ENCODE measurements at regions not wholly inside any gene's neighbourhood (a gene's known extent, or its start where the extent isn't known, plus 50 kb on each side); places are given as distances from the start of the nearest gene placed in this dataset.
"Not testable (repeated sequence)": the region's sequence is repeated elsewhere in the genome, so short reads cannot be mapped to it uniquely, and the experiment has no call there.

DNA sequence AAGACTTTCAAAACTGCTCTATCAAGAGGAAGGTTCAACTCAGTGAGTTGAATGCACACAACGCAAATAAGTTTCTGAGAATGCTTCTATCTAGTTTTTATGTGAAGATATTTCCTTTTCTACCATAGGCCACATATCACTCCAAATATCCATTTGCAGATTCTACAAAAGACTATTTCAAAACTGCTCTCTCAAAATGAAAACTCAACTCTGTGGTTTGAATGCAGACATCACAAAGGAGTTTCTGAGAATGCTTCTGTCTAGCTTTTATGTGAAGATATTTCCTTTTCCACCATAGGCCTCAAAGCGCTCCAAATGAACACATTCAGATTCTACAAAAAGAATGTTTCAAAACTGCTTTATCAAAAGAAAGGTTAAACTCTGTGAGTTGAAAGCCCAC, 1093.1 kb upstream of the DEFB115 start:
- H3K27me3 ChIP-seq (ENCODE audit: control insufficient read depth in 2 of 2, insufficient read depth in 2 of 2, low read length in 2 of 2); H3K4me3 ChIP-seq (ENCODE audit: low read length); H3K9me3 ChIP-seq (ENCODE audit: control insufficient read depth in 2 of 3, low read length in 3 of 3); CTCF ChIA-PET; H3K36me3 ChIP-seq (ENCODE audit: control insufficient read depth in 2 of 3, insufficient read depth in 3 of 3, low read length in 3 of 3); intact Hi-C loops (cut with micrococcal nuclease); ATAC-seq; H3K4me1 ChIP-seq (ENCODE audit: control insufficient read depth in 2 of 2, insufficient read depth in 2 of 2, low read length in 2 of 2); H3K27me3 Mint-ChIP-seq: not testable (repeated sequence)
- Mint-ChIP-seq H3K27ac (peak overlapping the region in 7 of 9 donors; percentile 47 to 96 (median 85)), H3K4me1 (peaks cover 0 to 60% (median 15%) of the 10 kb centered on the region in 7 donors), H3K9me3 (peaks cover 0 to 40% (median 11%) of the 10 kb centered on the region in 11 donors), H3K36me3 (peaks cover 0 to 67% (median 4%) of the 10 kb centered on the region in 5 donors), H3K4me3 (peak overlapping the region in 5 of 10 donors; percentile 44 to 57 (median 47))
- peak in 3 of 9 donors; percentile 14 to 38 (median 16) for DNase-seq
- POLR2A ChIA-PET = interaction anchor here (0.7 kb wide), 1 partner anchor 103 kb away, joined by 3 read pairs; no protein-coding TSS in a partner anchor
- peak overlapping the region; percentile 33 for H3K27ac ChIP-seq (ENCODE audit: low read depth, low read length)

DNA sequence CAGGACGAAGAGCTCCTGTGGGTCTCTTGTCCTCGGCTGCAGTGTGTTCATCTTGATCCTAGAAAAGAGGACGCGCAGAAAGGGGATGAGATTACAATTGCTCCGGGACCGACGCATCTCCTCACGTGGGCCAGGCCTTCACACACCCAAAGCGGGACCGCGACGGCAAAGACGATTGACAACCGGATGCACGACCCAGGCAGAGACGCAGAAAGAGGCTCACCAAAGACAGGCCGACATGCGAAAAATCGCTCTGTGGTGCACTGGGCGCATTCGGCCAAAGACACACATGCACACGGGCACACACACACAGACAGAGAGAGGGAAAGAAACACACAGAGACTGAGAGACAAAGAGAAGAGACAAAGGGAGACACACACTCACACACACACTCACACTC, 1089.9 kb upstream of the DEFB115 start:
- intact Hi-C loops (cut with micrococcal nuclease) = no loop called here
- Histone ChIP-seq H3K9me3 (ENCODE audit: control insufficient read depth in 2 of 3, low read length in 3 of 3) (no peaks in the 10 kb centered on the region), H3K27ac (ENCODE audit: low read depth, low read length) (no peak overlapping the region), H3K4me1 (ENCODE audit: control insufficient read depth in 2 of 2, insufficient read depth in 2 of 2, low read length in 2 of 2) (no peaks in the 10 kb centered on the region), H3K27me3 (ENCODE audit: control insufficient read depth in 2 of 2, insufficient read depth in 2 of 2, low read length in 2 of 2) (no peaks in the 10 kb centered on the region), H3K4me3 (ENCODE audit: low read length) (no peak overlapping the region), H3K36me3 (ENCODE audit: control insufficient read depth in 2 of 3, insufficient read depth in 3 of 3, low read length in 3 of 3) (no peaks in the 10 kb centered on the region)
- Mint-ChIP-seq H3K27ac (peak overlapping the region in 3 of 9 donors; percentile 6 to 70 (median 55)), H3K4me3 (peak overlapping the region in 4 of 10 donors; percentile 13 to 64 (median 40)), H3K9me3 (peaks cover 0 to 36% (median 11%) of the 10 kb centered on the region in 11 donors), H3K4me1 (peaks cover 0 to 39% (median 15%) of the 10 kb centered on the region in 7 donors), H3K36me3 (peaks cover 0 to 55% (median 4%) of the 10 kb centered on the region in 5 donors), H3K27me3 (no peaks in the 10 kb centered on the region)
- POLR2A ChIA-PET = no interaction called here
- DNase-seq (no peak), ATAC-seq (no peak)
- CTCF ChIA-PET = no interaction called here

DNA sequence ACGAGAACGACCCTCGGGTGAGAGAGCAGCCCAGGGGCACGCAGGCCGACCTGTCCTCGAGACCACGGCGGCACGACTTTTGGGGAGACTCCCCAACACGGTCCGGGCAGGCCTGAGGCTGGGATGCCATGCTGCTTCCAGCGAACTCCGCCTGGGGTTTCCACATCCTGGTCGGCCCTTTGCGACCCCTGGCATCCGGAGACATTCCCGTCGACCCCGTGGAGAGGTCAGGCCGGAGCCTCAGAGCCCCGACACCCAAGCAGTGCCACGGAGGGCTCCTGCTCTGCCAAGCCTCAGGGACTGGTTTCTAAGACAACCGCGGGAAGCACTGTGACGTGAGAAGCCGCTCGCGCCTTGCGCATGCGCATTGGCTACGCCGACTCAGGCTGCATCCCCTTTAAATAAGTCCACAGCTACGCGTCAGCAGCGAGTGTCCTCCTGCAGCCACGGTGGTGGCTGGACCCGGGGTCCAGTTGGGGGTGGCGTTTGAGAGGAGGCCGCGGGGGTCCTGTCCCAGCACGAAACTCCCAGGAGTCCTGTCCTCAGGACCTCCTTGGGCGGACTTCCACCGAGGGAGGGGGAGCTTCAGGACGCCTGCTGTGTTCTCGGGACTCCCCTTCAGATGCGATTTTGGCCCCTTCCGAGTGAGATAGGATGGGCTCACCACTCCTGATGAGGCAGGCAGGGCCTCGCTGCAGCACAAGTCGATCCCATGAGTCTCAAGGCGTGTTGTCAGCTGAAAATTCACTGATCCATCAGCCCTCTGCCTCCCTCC, 1089.3 kb upstream of the DEFB115 start:
- ATAC-seq = no peak

DNA sequence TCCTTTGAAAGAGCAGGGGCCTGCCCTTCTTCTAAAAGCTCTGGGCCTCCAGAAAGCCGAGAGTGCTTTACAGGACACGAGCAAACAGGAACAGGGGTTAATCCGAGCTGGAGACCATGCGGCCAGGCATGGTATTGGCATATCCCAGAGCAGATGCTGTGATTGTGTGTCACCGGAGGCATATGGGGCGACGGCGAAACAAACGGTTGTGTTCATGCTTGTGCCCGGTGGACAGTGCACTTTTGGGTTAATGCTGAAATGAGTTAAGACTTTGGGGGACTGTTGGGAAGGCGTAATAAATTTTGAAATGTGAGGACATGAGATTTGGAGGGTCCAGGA, 1088.7 kb upstream of the DEFB115 start:
- Histone ChIP-seq H3K9me3 (ENCODE audit: control insufficient read depth in 2 of 3, low read length in 3 of 3) (no peaks in the 10 kb centered on the region), H3K27ac (ENCODE audit: low read depth, low read length) (no peak overlapping the region), H3K4me1 (ENCODE audit: control insufficient read depth in 2 of 2, insufficient read depth in 2 of 2, low read length in 2 of 2) (no peaks in the 10 kb centered on the region), H3K4me3 (ENCODE audit: low read length) (no peak overlapping the region), H3K27me3 (ENCODE audit: control insufficient read depth in 2 of 2, insufficient read depth in 2 of 2, low read length in 2 of 2) (no peaks in the 10 kb centered on the region), H3K36me3 (ENCODE audit: control insufficient read depth in 2 of 3, insufficient read depth in 3 of 3, low read length in 3 of 3) (no peaks in the 10 kb centered on the region)
- DNase-seq (no peak), ATAC-seq (no peak)
- no peaks in the 10 kb centered on the region for H3K27me3 Mint-ChIP-seq
- intact Hi-C loops (cut with micrococcal nuclease) = no loop called here
- CTCF ChIA-PET = no interaction called here
- H3K4me3 Mint-ChIP-seq = no peak overlapping the region
- H3K27ac Mint-ChIP-seq = no peak overlapping the region
- H3K9me3 Mint-ChIP-seq = peaks cover 0 to 39% (median 11%) of the 10 kb centered on the region in 11 donors
- H3K4me1 Mint-ChIP-seq = peaks cover 0 to 31% (median 15%) of the 10 kb centered on the region in 7 donors
- H3K36me3 Mint-ChIP-seq = peaks cover 0 to 45% (median 4%) of the 10 kb centered on the region in 5 donors
- POLR2A ChIA-PET = no interaction called here

More for the DNA sequence above, 1089.3 kb upstream of the DEFB115 start:
- no peaks in the 10 kb centered on the region for H3K27me3 ChIP-seq (ENCODE audit: control insufficient read depth in 2 of 2, insufficient read depth in 2 of 2, low read length in 2 of 2)
- Mint-ChIP-seq H3K36me3 (peaks cover 0 to 50% (median 4%) of the 10 kb centered on the region in 5 donors), H3K9me3 (peaks cover 0 to 36% (median 11%) of the 10 kb centered on the region in 11 donors), H3K4me3 (peak overlapping the region in 3 of 10 donors; percentile 14 to 33 (median 21)), H3K4me1 (peaks cover 0 to 32% (median 15%) of the 10 kb centered on the region in 7 donors), H3K27me3 (no peaks in the 10 kb centered on the region), H3K27ac (peak overlapping the region in 2 of 9 donors; percentile 6 to 55)
- DNase-seq = peak in 4 of 9 donors; percentile 5 to 26 (median 21)
- H3K27ac ChIP-seq (ENCODE audit: low read depth, low read length) = no peak overlapping the region
- H3K4me3 ChIP-seq (ENCODE audit: low read length) = no peak overlapping the region
- no peaks in the 10 kb centered on the region for H3K4me1 ChIP-seq (ENCODE audit: control insufficient read depth in 2 of 2, insufficient read depth in 2 of 2, low read length in 2 of 2)
- ChIA-PET POLR2A (no interaction called here), CTCF (no interaction called here)
- intact Hi-C loops (cut with micrococcal nuclease) = no loop called here
- no peaks in the 10 kb centered on the region for H3K9me3 ChIP-seq (ENCODE audit: control insufficient read depth in 2 of 3, low read length in 3 of 3)
- H3K36me3 ChIP-seq (ENCODE audit: control insufficient read depth in 2 of 3, insufficient read depth in 3 of 3, low read length in 3 of 3) = no peaks in the 10 kb centered on the region

DNA sequence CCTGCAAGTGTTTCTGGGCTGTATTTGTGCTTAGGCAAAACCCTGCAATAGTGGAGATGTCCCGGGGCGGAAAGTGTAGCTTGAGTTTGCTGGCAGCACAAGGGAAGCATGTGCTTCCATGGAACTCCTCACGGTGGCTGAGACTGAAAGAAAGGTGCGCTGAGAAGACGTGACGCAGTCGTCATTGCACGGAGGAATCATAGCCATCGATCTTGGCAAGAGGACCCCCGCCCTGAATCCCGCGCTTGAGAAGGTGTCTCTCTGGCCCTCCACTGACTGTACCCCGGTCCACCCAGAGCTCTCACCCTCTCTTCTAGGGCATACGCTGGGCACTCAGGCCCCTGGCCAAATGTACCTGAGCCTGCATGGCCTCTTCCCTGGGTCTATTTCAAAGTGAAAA, 1081.8 kb upstream of the DEFB115 start:
- peaks cover 0 to 4% (median 2%) of the 10 kb centered on the region in 7 donors for H3K4me1 Mint-ChIP-seq
- H3K36me3 Mint-ChIP-seq = peaks cover 0 to 3% (median 0%) of the 10 kb centered on the region in 5 donors

DNA sequence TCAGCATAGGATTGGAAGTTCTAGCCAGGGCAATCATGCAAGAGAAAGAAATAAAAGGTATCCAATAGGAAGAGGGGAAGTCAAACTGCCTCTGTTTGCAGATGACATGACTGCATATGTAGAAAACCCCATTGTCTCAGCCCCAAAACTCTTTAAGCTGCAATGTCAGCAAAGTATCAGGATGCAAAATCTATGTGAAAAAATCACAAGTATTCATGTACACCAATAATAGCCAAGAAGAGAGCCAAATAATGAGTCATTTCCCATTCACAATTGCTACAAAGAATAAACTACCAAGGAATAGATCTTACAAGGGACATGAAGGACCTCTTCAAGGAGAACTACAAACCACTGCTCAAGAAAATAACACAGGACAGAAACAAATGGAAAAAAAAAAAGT, 1074.3 kb upstream of the DEFB115 start:
- DNase-seq; intact Hi-C loops (cut with micrococcal nuclease); H3K9me3 ChIP-seq (ENCODE audit: control insufficient read depth in 2 of 3, low read length in 3 of 3); POLR2A ChIA-PET; H3K36me3 Mint-ChIP-seq; H3K4me3 ChIP-seq (ENCODE audit: low read length); CTCF ChIA-PET; H3K4me1 Mint-ChIP-seq; H3K4me1 ChIP-seq (ENCODE audit: control insufficient read depth in 2 of 2, insufficient read depth in 2 of 2, low read length in 2 of 2); H3K36me3 ChIP-seq (ENCODE audit: control insufficient read depth in 2 of 3, insufficient read depth in 3 of 3, low read length in 3 of 3); H3K27ac Mint-ChIP-seq; ATAC-seq; H3K27me3 Mint-ChIP-seq; H3K27ac ChIP-seq (ENCODE audit: low read depth, low read length); H3K4me3 Mint-ChIP-seq; H3K27me3 ChIP-seq (ENCODE audit: control insufficient read depth in 2 of 2, insufficient read depth in 2 of 2, low read length in 2 of 2): not testable (repeated sequence)
- H3K9me3 Mint-ChIP-seq = peaks cover 0 to 26% (median 7%) of the 10 kb centered on the region in 11 donors

More for the DNA sequence above, 1081.8 kb upstream of the DEFB115 start:
- POLR2A ChIA-PET = no interaction called here
- no peak for ATAC-seq
- H3K9me3 ChIP-seq (ENCODE audit: control insufficient read depth in 2 of 3, low read length in 3 of 3) = no peaks in the 10 kb centered on the region
- CTCF ChIA-PET = no interaction called here
- H3K27ac ChIP-seq (ENCODE audit: low read depth, low read length) = no peak overlapping the region
- H3K36me3 ChIP-seq (ENCODE audit: control insufficient read depth in 2 of 3, insufficient read depth in 3 of 3, low read length in 3 of 3) = no peaks in the 10 kb centered on the region
- Mint-ChIP-seq H3K9me3 (peaks cover 0 to 28% (median 5%) of the 10 kb centered on the region in 11 donors), H3K27ac (no peak overlapping the region), H3K4me3 (no peak overlapping the region), H3K27me3 (no peaks in the 10 kb centered on the region)
- intact Hi-C loops (cut with micrococcal nuclease) = no loop called here
- no peaks in the 10 kb centered on the region for H3K27me3 ChIP-seq (ENCODE audit: control insufficient read depth in 2 of 2, insufficient read depth in 2 of 2, low read length in 2 of 2)
- H3K4me1 ChIP-seq (ENCODE audit: control insufficient read depth in 2 of 2, insufficient read depth in 2 of 2, low read length in 2 of 2) = no peaks in the 10 kb centered on the region
- H3K4me3 ChIP-seq (ENCODE audit: low read length) = no peak overlapping the region
- DNase-seq = no peak

DNA sequence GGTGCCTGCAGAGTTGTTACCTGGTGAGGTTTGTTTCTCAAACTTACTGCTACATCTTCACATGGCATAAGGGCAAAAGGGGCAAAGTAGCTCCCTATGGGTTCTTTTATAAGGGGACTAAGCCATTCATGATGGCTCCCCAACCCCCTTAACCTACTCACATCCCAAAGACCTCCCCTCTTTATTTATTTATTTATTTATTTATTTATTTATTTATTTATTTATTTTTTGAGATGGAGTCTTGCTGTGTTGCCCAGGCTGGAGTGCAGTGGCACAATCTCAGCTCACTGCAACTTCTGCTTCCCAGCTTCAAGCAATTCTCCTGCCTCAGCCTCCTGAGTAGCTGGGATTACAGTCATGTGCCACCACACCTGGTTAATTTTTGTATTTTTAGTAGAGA, 1065.7 kb upstream of the DEFB115 start:
- peaks cover 0 to 13% (median 4%) of the 10 kb centered on the region in 11 donors for H3K9me3 Mint-ChIP-seq
- intact Hi-C loops (cut with micrococcal nuclease); POLR2A ChIA-PET; H3K27me3 Mint-ChIP-seq; H3K9me3 ChIP-seq (ENCODE audit: control insufficient read depth in 2 of 3, low read length in 3 of 3); CTCF ChIA-PET; H3K4me1 ChIP-seq (ENCODE audit: control insufficient read depth in 2 of 2, insufficient read depth in 2 of 2, low read length in 2 of 2); DNase-seq; H3K4me1 Mint-ChIP-seq; H3K4me3 Mint-ChIP-seq; H3K36me3 Mint-ChIP-seq; ATAC-seq; H3K4me3 ChIP-seq (ENCODE audit: low read length); H3K36me3 ChIP-seq (ENCODE audit: control insufficient read depth in 2 of 3, insufficient read depth in 3 of 3, low read length in 3 of 3); H3K27me3 ChIP-seq (ENCODE audit: control insufficient read depth in 2 of 2, insufficient read depth in 2 of 2, low read length in 2 of 2); H3K27ac Mint-ChIP-seq; H3K27ac ChIP-seq (ENCODE audit: low read depth, low read length): not testable (repeated sequence)
